ENCODE measurements at regions not wholly inside any gene's neighbourhood (a gene's known extent, or its start where the extent isn't known, plus 50 kb on each side); places are given as distances from the start of the nearest gene placed in this dataset.

- no peak overlapping the region for H3K27ac ChIP-seq (ENCODE audit: low read depth in 1 of 2, low read length in 2 of 2)
- no peaks in the 10 kb centered on the region for H3K4me1 ChIP-seq (ENCODE audit: control insufficient read depth in 4 of 4, insufficient read depth in 4 of 4, low read length in 3 of 4)
- TF ChIP-seq HNF4G (IDR thresholded peaks at IDR 0.05) (no peak), EGR1 (IDR thresholded peaks at IDR 0.05; ENCODE audit: low read depth in 2 of 2) (no peak), HNF4A (conservative IDR thresholded peaks at IDR 0.05) (no peak), RXRA (IDR thresholded peaks at IDR 0.05) (no peak), CTCF (IDR thresholded peaks at IDR 0.05; ENCODE audit: low read depth, low read length, missing input control) (no peak)
- DNase-seq (ENCODE audit: low spot score), result no peak
- H3K4me3 ChIP-seq (ENCODE audit: low read depth in 1 of 3, low read length in 3 of 3), result no peak overlapping the region
- H3K36me3 ChIP-seq (ENCODE audit: control insufficient read depth in 4 of 4, insufficient read depth in 3 of 4, low read depth in 1 of 4, low read length in 3 of 4), result no peaks in the 10 kb centered on the region
- H3K9ac ChIP-seq (ENCODE audit: low read depth in 1 of 2, low read length in 2 of 2), result no peak overlapping the region
- 76% methylated on average over 4 of the region's 4 CpGs for WGBS
- H3K9me3 ChIP-seq (ENCODE audit: control insufficient read depth in 4 of 4, low read length in 3 of 4), result no peaks in the 10 kb centered on the region
- peaks cover 0 to 4% (median 2%) of the 10 kb centered on the region in 4 donors for H3K27me3 ChIP-seq (ENCODE audit: control insufficient read depth in 4 of 4, insufficient read depth in 4 of 4, low read length in 3 of 4)
Measured at GRCh38 chr4:14262221-14262620, 634.7 kb upstream of the BOD1L1 start.

- no peak overlapping the region for H3K27ac ChIP-seq (ENCODE audit: low read depth in 1 of 2, low read length in 2 of 2)
- no peak for DNase-seq (ENCODE audit: low spot score)
- 56% methylated on average over 4 of the region's 4 CpGs for WGBS
- H3K4me1 ChIP-seq (ENCODE audit: control insufficient read depth in 4 of 4, insufficient read depth in 4 of 4, low read length in 3 of 4), result no peaks in the 10 kb centered on the region
- no peaks in the 10 kb centered on the region for H3K9me3 ChIP-seq (ENCODE audit: control insufficient read depth in 4 of 4, low read length in 3 of 4)
- peaks cover 0 to 4% (median 1%) of the 10 kb centered on the region in 4 donors for H3K27me3 ChIP-seq (ENCODE audit: control insufficient read depth in 4 of 4, insufficient read depth in 4 of 4, low read length in 3 of 4)
- H3K9ac ChIP-seq (ENCODE audit: low read depth in 1 of 2, low read length in 2 of 2), result no peak overlapping the region
- no peak overlapping the region for H3K4me3 ChIP-seq (ENCODE audit: low read depth in 1 of 3, low read length in 3 of 3)
- H3K36me3 ChIP-seq (ENCODE audit: control insufficient read depth in 4 of 4, insufficient read depth in 3 of 4, low read depth in 1 of 4, low read length in 3 of 4), result no peaks in the 10 kb centered on the region
- TF ChIP-seq HNF4G (IDR thresholded peaks at IDR 0.05) (no peak), REST (IDR thresholded peaks at IDR 0.05) (no peak), MAX (IDR thresholded peaks at IDR 0.05) (no peak), RAD21 (IDR thresholded peaks at IDR 0.05) (no peak), CTCF (IDR thresholded peaks at IDR 0.05; ENCODE audit: low read depth, low read length, missing input control) (no peak), EGR1 (IDR thresholded peaks at IDR 0.05; ENCODE audit: low read depth in 2 of 2) (no peak)
Measured at GRCh38 chr4:14264437-14264836, 636.9 kb upstream of the BOD1L1 start.

- Histone ChIP-seq H3K27ac (ENCODE audit: low read depth in 1 of 2, low read length in 2 of 2) (no peak overlapping the region), H3K4me1 (ENCODE audit: control insufficient read depth in 4 of 4, insufficient read depth in 4 of 4, low read length in 3 of 4) (no peaks in the 10 kb centered on the region), H3K4me3 (ENCODE audit: low read depth in 1 of 3, low read length in 3 of 3) (no peak overlapping the region), H3K36me3 (ENCODE audit: control insufficient read depth in 4 of 4, insufficient read depth in 3 of 4, low read depth in 1 of 4, low read length in 3 of 4) (no peaks in the 10 kb centered on the region), H3K27me3 (ENCODE audit: control insufficient read depth in 4 of 4, insufficient read depth in 4 of 4, low read length in 3 of 4) (peaks cover 0 to 7% (median 0%) of the 10 kb centered on the region in 4 donors), H3K9me3 (ENCODE audit: control insufficient read depth in 4 of 4, low read length in 3 of 4) (no peaks in the 10 kb centered on the region), H3K9ac (ENCODE audit: low read depth in 1 of 2, low read length in 2 of 2) (no peak overlapping the region)
- WGBS, result 87% methylated on average over 5 of the region's 5 CpGs
- TF ChIP-seq RAD21 (IDR thresholded peaks at IDR 0.05), result no peak
- TF ChIP-seq JUND (IDR thresholded peaks at IDR 0.05), result no peak
- TF ChIP-seq NR2F2 (IDR thresholded peaks at IDR 0.05), result no peak
- DNase-seq (ENCODE audit: low spot score), result no peak
Measured at GRCh38 chr4:14265651-14266050, 638.1 kb upstream of the BOD1L1 start.

Measured in liver (tissue), 8 donors.